ENCODE measurements at regions not wholly inside any gene's neighbourhood (a gene's known extent, or its start where the extent isn't known, plus 50 kb on each side); places are given as distances from the start of the nearest gene placed in this dataset.
A peak's percentile ranks its signal among the peaks of the same experiment; 100 is the strongest.

GRCh38 chr18:60984510-60984909 lies 348.7 kb upstream of the CDH20 start:
- no peak for DNase-seq

GRCh38 chr18:60987963-60988362 lies 345.3 kb upstream of the CDH20 start:
- no peak for DNase-seq

- DNase-seq = no peak
Measured at GRCh38 chr18:60996326-60996725, 336.9 kb upstream of the CDH20 start.

GRCh38 chr18:60996822-60997221 lies 336.4 kb upstream of the CDH20 start:
- DNase-seq = no peak

- DNase-seq = no peak
Measured at GRCh38 chr18:61001138-61001537, 332.1 kb upstream of the CDH20 start.

GRCh38 chr18:61006687-61007224 lies 326.5 kb upstream of the CDH20 start:
- DNase-seq = no peak

GRCh38 chr18:61019338-61020301 lies 313.6 kb upstream of the CDH20 start:
- DNase-seq = peak; percentile 32 to 72

GRCh38 chr18:61025596-61025995 lies 307.6 kb upstream of the CDH20 start:
- peak in 1 of 2 experiments; percentile 1 for DNase-seq

- DNase-seq = no peak
Measured at GRCh38 chr18:61031626-61032025, 301.6 kb upstream of the CDH20 start.

- peak in 1 of 2 experiments; percentile 27 for DNase-seq
Measured at GRCh38 chr18:61034580-61034979, 298.6 kb upstream of the CDH20 start.

- DNase-seq = no peak
Measured at GRCh38 chr18:61039251-61039650, 294.0 kb upstream of the CDH20 start.

GRCh38 chr18:61047794-61048193 lies 285.4 kb upstream of the CDH20 start:
- no peak for DNase-seq

GRCh38 chr18:61057443-61057842 lies 275.8 kb upstream of the CDH20 start:
- no peak for DNase-seq

- DNase-seq = no peak
Measured at GRCh38 chr18:61062258-61062657, 271.0 kb upstream of the CDH20 start.

GRCh38 chr18:61064911-61065310 lies 268.3 kb upstream of the CDH20 start:
- no peak for DNase-seq

GRCh38 chr18:61076986-61077385 lies 256.2 kb upstream of the CDH20 start:
- DNase-seq = no peak

GRCh38 chr18:61079714-61080113 lies 253.5 kb upstream of the CDH20 start:
- DNase-seq = no peak

GRCh38 chr18:61080954-61081528 lies 252.2 kb upstream of the CDH20 start:
- DNase-seq = no peak

GRCh38 chr18:61082976-61083630 lies 250.1 kb upstream of the CDH20 start:
- DNase-seq = no peak

GRCh38 chr18:61085036-61085435 lies 248.2 kb upstream of the CDH20 start:
- no peak for DNase-seq

GRCh38 chr18:61085761-61086160 lies 247.5 kb upstream of the CDH20 start:
- no peak for DNase-seq

- peak; percentile 26 to 64 for DNase-seq
Measured at GRCh38 chr18:61086657-61087056, 246.6 kb upstream of the CDH20 start.

- no peak for DNase-seq
Measured at GRCh38 chr18:61091379-61091778, 241.9 kb upstream of the CDH20 start.
